Esophagus muscularis mucosa (tissue), 4 donors: ENCODE measurements at regions not wholly inside any gene's neighbourhood (a gene's known extent, or its start where the extent isn't known, plus 50 kb on each side); places are given as distances from the start of the nearest gene placed in this dataset.

Source experiments
- DNase-seq: peaks from one replicate; pipeline ENCODE4 v3.0.0-alpha.2; 2017; ENCODE audit errors: extremely low spot score
- H3K27ac ChIP-seq, 4 donors: fragments of 200-600 bp; sonication (generic); replicated peaks in 1 of 4; 1 replicate in 3 of 4; 2 replicates in 1 of 4; pipeline ENCODE4 v1.5.1; 2016 to 2019; ENCODE audit warnings: mild to moderate bottlenecking in 1 of 4
- H3K27me3 ChIP-seq, 4 donors: fragments of 200-600 bp; sonication (generic); one replicate each; pipeline versions ENCODE4 v1.5.1 to v1.6.0; 2016 to 2019
- H3K36me3 ChIP-seq, 4 donors: fragments of 200-600 bp; sonication (generic); one replicate each; pipeline ENCODE4 v1.5.1; 2016 to 2019
- H3K4me1 ChIP-seq, 4 donors: fragments of 200-600 bp; sonication (generic); one replicate each; pipeline ENCODE4 v1.5.1; 2016 to 2019
- H3K4me3 ChIP-seq, 4 donors: fragments of 200-600 bp; sonication (generic); 1 replicate in 2 of 4; 2 replicates in 2 of 4; pipeline ENCODE4 v1.5.1; 2016 to 2019; ENCODE audit warnings: mild to moderate bottlenecking in 4 of 4, moderate library complexity in 1 of 4
- H3K9me3 ChIP-seq, 4 donors: fragments of 200-600 bp; sonication (generic); 1 replicate in 3 of 4; 2 replicates in 1 of 4; pipeline ENCODE4 v1.5.1; 2016 to 2019
- CTCF ChIP-seq, 3 experiments: fragments of 200-600 bp in 2 of 3; fragments of 450-650 bp in 1 of 3; sonication (generic) in 2 of 3; IDR thresholded peaks; one replicate each; pipeline ENCODE4 v1.5.1; 2017 to 2019; ENCODE audit warnings: antibody characterized with exemption in 3 of 3, mild to moderate bottlenecking in 2 of 3, moderate library complexity in 1 of 3
- EP300 ChIP-seq: sonication (generic); formaldehyde crosslinking; IDR thresholded peaks from one replicate; pipeline ENCODE4 v1.6.1; 2017; ENCODE audit warnings: antibody characterized with exemption
- POLR2A ChIP-seq: fragments of 450-650 bp; IDR thresholded peaks from one replicate; pipeline ENCODE4 v1.6.1; 2017; ENCODE audit warnings: antibody characterized with exemption, moderate library complexity, mild to moderate bottlenecking, low read depth
- POLR2AphosphoS5 ChIP-seq, 2 donors: sonication (generic); formaldehyde crosslinking; IDR thresholded peaks; one replicate each; pipeline ENCODE4 v1.6.1; 2017; ENCODE audit warnings: antibody characterized with exemption in 2 of 2
- WGBS: methylation state at CpG from one replicate; pipeline ENCODE4 v1.1.5; 2018; 5-methylcytosine and 5-hydroxymethylcytosine counted together
- intact Hi-C: fragments of 100-400 bp; cut with DNase I; formaldehyde crosslinking; loops from one replicate; pipeline ENCODE4 v1.15.1; 2023

- H3K4me3 ChIP-seq: no peak overlapping the region
- H3K27me3 ChIP-seq: no peaks in the 10 kb centered on the region
- no peaks in the 10 kb centered on the region for H3K4me1 ChIP-seq
- no peaks in the 10 kb centered on the region for H3K36me3 ChIP-seq
- intact Hi-C loops: no loop called here
- TF ChIP-seq CTCF (IDR thresholded peaks at IDR 0.05) (no peak), POLR2A (no peak), POLR2AphosphoS5 (IDR thresholded peaks at IDR 0.05) (no peak), EP300 (no peak)
- 61% methylated on average over 8 of the region's 8 CpGs for WGBS
- no peaks in the 10 kb centered on the region for H3K9me3 ChIP-seq
- H3K27ac ChIP-seq: no peak overlapping the region
- no peak for DNase-seq
These were observed 476.3 kb downstream of the LRIG3 start for GRCh38 chr12:58443981-58444371.

GRCh38 chr12:58450868-58451482 lies 469.3 kb downstream of the LRIG3 start:
- intact Hi-C loops: no loop called here
- Histone ChIP-seq H3K27ac (no peak overlapping the region), H3K36me3 (no peaks in the 10 kb centered on the region), H3K27me3 (no peaks in the 10 kb centered on the region), H3K9me3 (no peaks in the 10 kb centered on the region), H3K4me3 (no peak overlapping the region), H3K4me1 (no peaks in the 10 kb centered on the region)
- no peak for TF ChIP-seq EP300
- TF ChIP-seq POLR2A: no peak
- TF ChIP-seq CTCF (IDR thresholded peaks at IDR 0.05): no peak
- TF ChIP-seq POLR2AphosphoS5 (IDR thresholded peaks at IDR 0.05): no peak
- WGBS: 79% methylated on average over 2 of the region's 2 CpGs
- no peak for DNase-seq

GRCh38 chr12:58452546-58452945 lies 467.8 kb downstream of the LRIG3 start:
- 81% methylated on average over 2 of the region's 2 CpGs for WGBS

GRCh38 chr12:58453306-58453705 lies 467.0 kb downstream of the LRIG3 start:
- TF ChIP-seq EP300 (no peak), POLR2AphosphoS5 (IDR thresholded peaks at IDR 0.05) (no peak), POLR2A (no peak), CTCF (IDR thresholded peaks at IDR 0.05) (no peak)
- no peaks in the 10 kb centered on the region for H3K27me3 ChIP-seq
- no peaks in the 10 kb centered on the region for H3K4me1 ChIP-seq
- H3K36me3 ChIP-seq: no peaks in the 10 kb centered on the region
- no peak for DNase-seq
- no peak overlapping the region for H3K27ac ChIP-seq
- intact Hi-C loops: no loop called here
- H3K4me3 ChIP-seq: no peak overlapping the region
- WGBS: 95% methylated on average over 3 of the region's 3 CpGs
- no peaks in the 10 kb centered on the region for H3K9me3 ChIP-seq

More at GRCh38 chr12:58452546-58452945, 467.8 kb downstream of the LRIG3 start:
- H3K9me3 ChIP-seq: no peaks in the 10 kb centered on the region
- DNase-seq: no peak
- no peaks in the 10 kb centered on the region for H3K36me3 ChIP-seq
- H3K4me1 ChIP-seq: no peaks in the 10 kb centered on the region
- TF ChIP-seq POLR2A: no peak
- H3K27me3 ChIP-seq: no peaks in the 10 kb centered on the region
- no peak overlapping the region for H3K27ac ChIP-seq
- no peak overlapping the region for H3K4me3 ChIP-seq
- intact Hi-C loops: no loop called here

- intact Hi-C loops: no loop called here
- Histone ChIP-seq H3K9me3 (no peaks in the 10 kb centered on the region), H3K4me1 (no peaks in the 10 kb centered on the region), H3K27ac (no peak overlapping the region), H3K36me3 (no peaks in the 10 kb centered on the region), H3K27me3 (no peaks in the 10 kb centered on the region), H3K4me3 (no peak overlapping the region)
- no peak for TF ChIP-seq POLR2A
- TF ChIP-seq EP300: no peak
- no peak for TF ChIP-seq POLR2AphosphoS5 (IDR thresholded peaks at IDR 0.05)
- TF ChIP-seq CTCF (IDR thresholded peaks at IDR 0.05): no peak
- DNase-seq: no peak
- 80% methylated on average over 1 of the region's 1 CpG for WGBS
These were observed 465.2 kb downstream of the LRIG3 start for GRCh38 chr12:58455136-58455535.
